ENCODE measurements at regions not wholly inside any gene's neighbourhood (a gene's known extent, or its start where the extent isn't known, plus 50 kb on each side); places are given as distances from the start of the nearest gene placed in this dataset.

DNA sequence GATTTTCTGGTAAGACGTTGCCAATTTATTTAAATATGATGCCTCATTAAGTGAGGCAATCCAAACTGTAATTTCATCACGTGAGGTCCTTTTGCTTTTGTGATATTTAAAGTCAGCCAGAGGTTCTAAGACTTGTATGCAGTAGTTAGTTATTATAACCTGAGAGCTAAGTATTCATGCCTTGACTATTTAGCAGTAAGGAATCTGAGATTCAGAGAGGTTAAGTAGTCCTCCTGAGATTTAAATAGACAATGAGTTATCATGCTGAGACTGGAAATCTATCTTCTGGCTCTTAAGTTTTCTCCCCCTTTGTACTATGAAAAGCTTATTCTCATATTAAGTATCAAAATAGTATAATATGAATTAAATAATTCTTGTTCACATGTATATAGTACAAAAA lies 158.0 kb downstream of the UTRN start:
- no peaks in the 10 kb centered on the region; the same call in 1 of the 2 replicates for H4K20me1 ChIP-seq (replicated peaks; ENCODE audit: insufficient read depth)

More for the DNA sequence above, 158.0 kb downstream of the UTRN start:
- Histone ChIP-seq H3K79me2 (replicated peaks; ENCODE audit: insufficient read depth) (no peaks in the 10 kb centered on the region), H3K9me2 (ENCODE audit: insufficient read depth) (no peaks in the 10 kb centered on the region), H3F3A (replicated peaks; ENCODE audit: low read depth) (no peaks in the 10 kb centered on the region), H3K27ac (ENCODE audit: low read depth) (no peak overlapping the region), H3K4me2 (no peak overlapping the region), H3K36me3 (ENCODE audit: insufficient read depth) (peaks cover 46% of the 10 kb centered on the region), H3K4me3 (no peak overlapping the region), H3K27me3 (ENCODE audit: insufficient read depth) (no peaks in the 10 kb centered on the region), H2AFZ (no peak overlapping the region), H3K4me1 (ENCODE audit: insufficient read depth) (no peaks in the 10 kb centered on the region)
- no peak overlapping the region for H3K4me3 Mint-ChIP-seq
- no peak for DNase-seq (ENCODE audit: low spot score)
- H3K27me3 Mint-ChIP-seq (ENCODE audit: insufficient read depth, low read depth, poor library complexity), result peaks cover 2% of the 10 kb centered on the region
- no peaks in the 10 kb centered on the region for H3K4me1 Mint-ChIP-seq
- no peak overlapping the region for H3K27ac Mint-ChIP-seq
- TF ChIP-seq REST (IDR thresholded peaks at IDR 0.05; ENCODE audit: unreplicated experiment) (no peak), EZH2 (IDR thresholded peaks at IDR 0.05; ENCODE audit: low read depth, unreplicated experiment) (no peak), ZNF462 (CRISPR knock-in tag; IDR thresholded peaks at IDR 0.05) (no peak), JUNB (IDR thresholded peaks at IDR 0.05; ENCODE audit: unreplicated experiment) (no peak), NANOG (IDR thresholded peaks at IDR 0.05; ENCODE audit: borderline replicate concordance) (no peak), POLR2AphosphoS5 (IDR thresholded peaks at IDR 0.05; ENCODE audit: low read depth) (no peak), ETS1 (IDR thresholded peaks at IDR 0.05) (no peak), STAT1 (IDR thresholded peaks at IDR 0.05; ENCODE audit: unreplicated experiment) (no peak), CTCF (conservative IDR thresholded peaks at IDR 0.05; ENCODE audit: low read depth in 2 of 2) (no peak), EZH2phosphoT487 (IDR thresholded peaks at IDR 0.05; ENCODE audit: unreplicated experiment) (no peak), ZNF331 (CRISPR knock-in tag; IDR thresholded peaks at IDR 0.05; ENCODE audit: low read depth) (no peak), CREB1 (CRISPR knock-in tag; IDR thresholded peaks at IDR 0.05; ENCODE audit: low read depth) (no peak), ZNF114 (CRISPR knock-in tag; IDR thresholded peaks at IDR 0.05) (no peak)
- ATAC-seq, result no peak
- H3K9me3 Mint-ChIP-seq, result peaks cover 38% of the 10 kb centered on the region
- H3K36me3 Mint-ChIP-seq (ENCODE audit: low read depth), result peaks cover 63% of the 10 kb centered on the region

All from GM23338 (cell line).